ENCODE measurements at regions not wholly inside any gene's neighbourhood (a gene's known extent, or its start where the extent isn't known, plus 50 kb on each side); places are given as distances from the start of the nearest gene placed in this dataset.

- no peak overlapping the region for H3K4me3 ChIP-seq (ENCODE audit: low read depth in 2 of 2, low read length in 1 of 2)
- no peaks in the 10 kb centered on the region for H3K36me3 ChIP-seq (replicated peaks in 1 of 2; ENCODE audit: control insufficient read depth in 1 of 2, insufficient read depth in 2 of 2, low read length in 1 of 2)
- no peak overlapping the region for H3K27ac ChIP-seq (ENCODE audit: low read depth in 2 of 2, low read length in 1 of 2)
- DNase-seq = no peak
- no peak overlapping the region for H3K4me2 ChIP-seq
- H3K9me2 ChIP-seq = no peaks in the 10 kb centered on the region
- no peak for TF ChIP-seq RAD21 (IDR thresholded peaks at IDR 0.05; ENCODE audit: low read length)
- no peak for TF ChIP-seq CTCF (IDR thresholded peaks at IDR 0.05)
- no peak for TF ChIP-seq POLR2AphosphoS5 (IDR thresholded peaks at IDR 0.05; ENCODE audit: low read depth, low read length)
- no peak for TF ChIP-seq ZBTB33 (IDR thresholded peaks at IDR 0.05; ENCODE audit: borderline replicate concordance, low read depth)
- TF ChIP-seq MAX (IDR thresholded peaks at IDR 0.05; ENCODE audit: low read depth) = no peak
- TF ChIP-seq PBX3 (IDR thresholded peaks at IDR 0.05) = no peak
- TF ChIP-seq TEAD4 (IDR thresholded peaks at IDR 0.05; ENCODE audit: borderline replicate concordance, insufficient read depth) = no peak
- no peak overlapping the region for H3K9ac ChIP-seq
- no peaks in the 10 kb centered on the region for H3K27me3 ChIP-seq (ENCODE audit: insufficient read depth)
- no peaks in the 10 kb centered on the region for H3K79me2 ChIP-seq (ENCODE audit: insufficient read depth)
- no peaks in the 10 kb centered on the region for H3K9me3 ChIP-seq
- no peak overlapping the region for H2AFZ ChIP-seq (ENCODE audit: low read depth)
- no peaks in the 10 kb centered on the region for H4K20me1 ChIP-seq (ENCODE audit: insufficient read depth)
- POLR2A ChIA-PET = no interaction called here
- no peaks in the 10 kb centered on the region for H3F3A ChIP-seq (replicated peaks; ENCODE audit: insufficient read depth)
- CTCF ChIA-PET = no interaction called here
- WGBS (ENCODE audit: low lambda C conversion rate) = 2% methylated on average over 6 of the region's 6 CpGs
- no peaks in the 10 kb centered on the region for H3K4me1 ChIP-seq (ENCODE audit: control insufficient read depth in 1 of 2, insufficient read depth in 2 of 2, low read depth in 1 of 2, low read length in 1 of 2)
Observed at GRCh38 chr1:118326960-118327629, 142.1 kb upstream of the SPAG17 start.

GRCh38 chr1:118325550-118326225 is 140.7 kb upstream of the SPAG17 start:
- no peaks in the 10 kb centered on the region for H3F3A ChIP-seq (replicated peaks; ENCODE audit: insufficient read depth)
- TF ChIP-seq RFX5 (IDR thresholded peaks at IDR 0.05; ENCODE audit: low read length) (no peak), JUND (IDR thresholded peaks at IDR 0.05) (no peak), MEF2A (IDR thresholded peaks at IDR 0.05; ENCODE audit: borderline replicate concordance, low read depth) (no peak), FOXJ3 (CRISPR knock-in tag; IDR thresholded peaks at IDR 0.05) (no peak), SIN3A (IDR thresholded peaks at IDR 0.05; ENCODE audit: borderline replicate concordance, low read depth, low read length) (no peak), USF2 (IDR thresholded peaks at IDR 0.05; ENCODE audit: borderline replicate concordance, low read depth, low read length) (no peak)
- H3K27ac ChIP-seq (ENCODE audit: low read depth in 2 of 2, low read length in 1 of 2) = no peak overlapping the region
- no peaks in the 10 kb centered on the region for H4K20me1 ChIP-seq (ENCODE audit: insufficient read depth)
- H3K36me3 ChIP-seq (replicated peaks in 1 of 2; ENCODE audit: control insufficient read depth in 1 of 2, insufficient read depth in 2 of 2, low read length in 1 of 2) = no peaks in the 10 kb centered on the region
- no peak overlapping the region for H3K4me3 ChIP-seq (ENCODE audit: low read depth in 2 of 2, low read length in 1 of 2)
- CTCF ChIA-PET = no interaction called here
- H3K27me3 ChIP-seq (ENCODE audit: insufficient read depth) = no peaks in the 10 kb centered on the region
- H2AFZ ChIP-seq (ENCODE audit: low read depth) = no peak overlapping the region
- H3K4me1 ChIP-seq (ENCODE audit: control insufficient read depth in 1 of 2, insufficient read depth in 2 of 2, low read depth in 1 of 2, low read length in 1 of 2) = no peaks in the 10 kb centered on the region
- H3K9me3 ChIP-seq = no peaks in the 10 kb centered on the region
- H3K9ac ChIP-seq = no peak overlapping the region
- H3K4me2 ChIP-seq = no peak overlapping the region
- DNase-seq = no peak
- no peaks in the 10 kb centered on the region for H3K79me2 ChIP-seq (ENCODE audit: insufficient read depth)
- POLR2A ChIA-PET = no interaction called here
- H3K9me2 ChIP-seq = no peaks in the 10 kb centered on the region

Data from SK-N-SH (cell line).